Spleen (tissue), 11 donors: ENCODE measurements at regions not wholly inside any gene's neighbourhood (a gene's known extent, or its start where the extent isn't known, plus 50 kb on each side); places are given as distances from the start of the nearest gene placed in this dataset.
"Not testable (repeated sequence)": the region's sequence is repeated elsewhere in the genome, so short reads cannot be mapped to it uniquely, and the experiment has no call there.

Source experiments
- DNase-seq: peaks from one replicate; pipeline ENCODE4 v3.0.0-alpha.2; 2020
- H3K27ac ChIP-seq, 8 donors: fragments of 200-600 bp; sonication (generic) in 7 of 8; 1 replicate in 4 of 8; 2 replicates in 4 of 8; pipeline versions ENCODE4 v1.5.0 to v1.8.0; 2016 to 2021; ENCODE audit warnings: inconsistent platforms in 4 of 8, mild to moderate bottlenecking in 4 of 8, moderate library complexity in 1 of 8
- H3K27me3 ChIP-seq, 7 donors: fragments of 200-600 bp; sonication (generic) in 6 of 7; replicated peaks in 1 of 7; 1 replicate in 4 of 7; 2 replicates in 3 of 7; pipeline versions ENCODE4 v1.5.0 to v1.8.0; 2016 to 2021; ENCODE audit warnings: inconsistent platforms in 3 of 7, mild to moderate bottlenecking in 1 of 7
- H3K36me3 ChIP-seq, 6 donors: fragments of 200-600 bp; sonication (generic) in 5 of 6; 1 replicate in 4 of 6; 2 replicates in 2 of 6; pipeline versions ENCODE4 v1.5.0 to v1.8.0; 2016 to 2021; ENCODE audit warnings: inconsistent platforms in 2 of 6
- H3K4me1 ChIP-seq, 6 donors: fragments of 200-600 bp; sonication (generic) in 5 of 6; 1 replicate in 3 of 6; 2 replicates in 3 of 6; pipeline versions ENCODE4 v1.5.0 to v1.8.0; 2016 to 2021; ENCODE audit warnings: inconsistent platforms in 3 of 6
- H3K4me3 ChIP-seq, 8 donors: fragments of 200-600 bp; sonication (generic) in 7 of 8; 1 replicate in 4 of 8; 2 replicates in 4 of 8; pipeline versions ENCODE4 v1.5.0 to v1.8.0; 2016 to 2021; ENCODE audit warnings: inconsistent platforms in 4 of 8, mild to moderate bottlenecking in 4 of 8, moderate library complexity in 2 of 8
- H3K9me3 ChIP-seq, 8 donors: fragments of 200-600 bp; sonication (generic) in 7 of 8; 1 replicate in 4 of 8; 2 replicates in 4 of 8; pipeline versions ENCODE4 v1.5.0 to v1.8.0; 2016 to 2021; ENCODE audit warnings: inconsistent platforms in 4 of 8
- POLR2A ChIP-seq, 3 donors: fragments of 450-650 bp; IDR thresholded peaks; one replicate each; pipeline ENCODE4 v1.5.1; 2017; ENCODE audit warnings: antibody characterized with exemption in 3 of 3, mild to moderate bottlenecking in 1 of 3
- POLR2AphosphoS5 ChIP-seq, 3 donors: sonication (generic); formaldehyde crosslinking; IDR thresholded peaks; one replicate each; pipeline ENCODE4 v1.5.1; 2017; ENCODE audit warnings: antibody characterized with exemption in 3 of 3
- WGBS, 5 donors: extraction: QIAGEN DNeasy Blood & Tissue Kit in 3 of 5; methylation state at CpG; one replicate each; pipeline versions ENCODE4 v1.1.5 to v1.1.7; 2013 to 2018; 5-methylcytosine and 5-hydroxymethylcytosine counted together
- intact Hi-C: fragments of 100-400 bp; cut with DNase I; formaldehyde crosslinking; loops from one replicate; pipeline ENCODE4 v1.15.0; 2023; ENCODE audit warnings: low total_unique reads
- TF ChIP-seq, protein P1 (sequence below), 11 experiments: fragments of 200-600 bp in 7 of 11; fragments of 450-650 bp in 4 of 11; sonication (generic) in 4 of 11; IDR thresholded peaks in 8 of 11; conservative IDR thresholded peaks in 3 of 11; 1 replicate in 7 of 11; 2 replicates in 4 of 11; pipeline versions ENCODE4 v1.4.0 to v1.8.0; 2016 to 2021; ENCODE audit warnings: antibody characterized with exemption in 11 of 11, inconsistent platforms in 4 of 11, mild to moderate bottlenecking in 1 of 11
- donor health status: healthy with polysubstance abuse.
- donor health status: DM: no; HTN: no; CAD: no; lungs with moderate emphysema.
- donor health status: DM: no; HTN: no; CAD: no.
- donor health status: Bipolar disorder and iron deficiency.
- donor health status: healthy.
- donor health status: DM: no; HTN: no; CAD: no.
- donor health status: DM: yes; HTN: yes; CAD: no.

DNA sequence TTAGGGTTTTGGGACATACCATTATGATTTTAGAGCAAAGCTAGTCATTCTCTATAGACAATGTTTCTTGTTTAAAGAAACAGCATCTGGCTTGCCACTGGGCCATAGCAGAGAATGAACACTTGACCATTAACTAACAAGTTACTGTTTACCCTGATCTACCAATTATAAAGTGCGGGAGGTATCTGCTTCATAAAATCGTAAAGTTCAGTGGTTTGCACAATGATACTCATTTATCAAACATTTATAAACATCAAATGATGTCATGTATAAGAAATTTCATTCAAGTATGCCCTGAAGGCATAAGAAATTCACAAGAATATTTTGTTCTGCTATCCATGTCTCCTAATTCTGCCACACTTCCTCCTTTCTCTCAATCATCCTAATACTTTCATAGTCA is 139.2 kb downstream of the PCDH20 start:
- no peak overlapping the region for H3K4me3 ChIP-seq
- no peak for DNase-seq
- WGBS, 5 donors = 83 to 90% (median 85%) methylated on average over 2 of the region's 2 CpGs
- no peaks in the 10 kb centered on the region for H3K4me1 ChIP-seq
- TF ChIP-seq POLR2AphosphoS5 (IDR thresholded peaks at IDR 0.05) = no peak
- TF ChIP-seq, protein P1, sequence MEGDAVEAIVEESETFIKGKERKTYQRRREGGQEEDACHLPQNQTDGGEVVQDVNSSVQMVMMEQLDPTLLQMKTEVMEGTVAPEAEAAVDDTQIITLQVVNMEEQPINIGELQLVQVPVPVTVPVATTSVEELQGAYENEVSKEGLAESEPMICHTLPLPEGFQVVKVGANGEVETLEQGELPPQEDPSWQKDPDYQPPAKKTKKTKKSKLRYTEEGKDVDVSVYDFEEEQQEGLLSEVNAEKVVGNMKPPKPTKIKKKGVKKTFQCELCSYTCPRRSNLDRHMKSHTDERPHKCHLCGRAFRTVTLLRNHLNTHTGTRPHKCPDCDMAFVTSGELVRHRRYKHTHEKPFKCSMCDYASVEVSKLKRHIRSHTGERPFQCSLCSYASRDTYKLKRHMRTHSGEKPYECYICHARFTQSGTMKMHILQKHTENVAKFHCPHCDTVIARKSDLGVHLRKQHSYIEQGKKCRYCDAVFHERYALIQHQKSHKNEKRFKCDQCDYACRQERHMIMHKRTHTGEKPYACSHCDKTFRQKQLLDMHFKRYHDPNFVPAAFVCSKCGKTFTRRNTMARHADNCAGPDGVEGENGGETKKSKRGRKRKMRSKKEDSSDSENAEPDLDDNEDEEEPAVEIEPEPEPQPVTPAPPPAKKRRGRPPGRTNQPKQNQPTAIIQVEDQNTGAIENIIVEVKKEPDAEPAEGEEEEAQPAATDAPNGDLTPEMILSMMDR (IDR thresholded peaks at IDR 0.05 in 8 of 11, conservative IDR thresholded peaks at IDR 0.05 in 3 of 11) = no peak
- TF ChIP-seq POLR2A (IDR thresholded peaks at IDR 0.05) = no peak
- H3K9me3 ChIP-seq = peaks cover 0 to 32% (median 9%) of the 10 kb centered on the region in 8 donors
- H3K27ac ChIP-seq = no peak overlapping the region
- no peaks in the 10 kb centered on the region for H3K36me3 ChIP-seq
- H3K27me3 ChIP-seq = no peaks in the 10 kb centered on the region
- intact Hi-C loops = no loop called here

DNA sequence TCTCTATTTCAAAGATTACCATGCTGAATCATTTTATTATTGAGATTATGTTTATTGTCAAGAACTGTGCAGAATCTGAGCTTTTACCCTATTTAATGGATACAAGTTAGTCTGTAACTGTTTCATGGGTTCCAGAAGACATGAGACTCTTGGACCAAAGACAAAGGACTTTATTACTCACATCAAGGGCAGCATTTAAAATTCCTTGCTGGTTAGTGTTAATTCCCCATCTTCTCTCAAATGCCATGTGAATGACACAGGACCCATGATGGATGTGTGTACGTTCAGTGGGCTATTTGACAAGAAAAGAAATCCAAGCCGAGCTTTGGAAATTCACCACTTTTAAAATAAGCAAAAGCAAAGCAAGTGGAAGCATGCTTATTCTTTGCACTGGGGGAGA is 139.9 kb downstream of the PCDH20 start:
- Histone ChIP-seq H3K4me3 (no peak overlapping the region), H3K27ac (no peak overlapping the region), H3K4me1 (no peaks in the 10 kb centered on the region), H3K36me3 (no peaks in the 10 kb centered on the region), H3K9me3 (peaks cover 0 to 35% (median 15%) of the 10 kb centered on the region in 8 donors), H3K27me3 (no peaks in the 10 kb centered on the region)
- 22 to 47% (median 41%) methylated on average over 2 of the region's 2 CpGs for WGBS, 5 donors
- TF ChIP-seq, protein P1 (IDR thresholded peaks at IDR 0.05 in 8 of 11, conservative IDR thresholded peaks at IDR 0.05 in 3 of 11) = no peak
- TF ChIP-seq POLR2AphosphoS5 (IDR thresholded peaks at IDR 0.05) (no peak), POLR2A (IDR thresholded peaks at IDR 0.05) (no peak)
- intact Hi-C loops = no loop called here
- DNase-seq = no peak

- no peaks in the 10 kb centered on the region for H3K36me3 ChIP-seq
- H3K9me3 ChIP-seq = peaks cover 0 to 35% (median 17%) of the 10 kb centered on the region in 8 donors
- no peak for DNase-seq
- no peaks in the 10 kb centered on the region for H3K27me3 ChIP-seq
- no peak overlapping the region for H3K4me3 ChIP-seq
- WGBS, 5 donors = 75 to 94% (median 84%) methylated on average over 5 of the region's 5 CpGs
- H3K27ac ChIP-seq = no peak overlapping the region
- no peaks in the 10 kb centered on the region for H3K4me1 ChIP-seq
- TF ChIP-seq, protein P1 (IDR thresholded peaks at IDR 0.05 in 8 of 11, conservative IDR thresholded peaks at IDR 0.05 in 3 of 11) = no peak
- TF ChIP-seq POLR2AphosphoS5 (IDR thresholded peaks at IDR 0.05) = no peak
- no peak for TF ChIP-seq POLR2A (IDR thresholded peaks at IDR 0.05)
- intact Hi-C loops = no loop called here
These were observed 140.4 kb downstream of the PCDH20 start for GRCh38 chr13:61275251-61275650.

- DNase-seq, H3K27ac ChIP-seq, H3K27me3 ChIP-seq, H3K36me3 ChIP-seq, H3K4me3 ChIP-seq, H3K4me1 ChIP-seq, intact Hi-C loops: not testable (repeated sequence)
- WGBS, 5 donors = 70 to 89% (median 75%) methylated on average over 5 to 6 of the region's 6 CpGs
- peaks cover 0 to 54% (median 32%) of the 10 kb centered on the region in 8 donors for H3K9me3 ChIP-seq
These were observed 148.8 kb downstream of the PCDH20 start for GRCh38 chr13:61266896-61267295.
